ENCODE measurements at regions not wholly inside any gene's neighbourhood (a gene's known extent, or its start where the extent isn't known, plus 50 kb on each side); places are given as distances from the start of the nearest gene placed in this dataset.

DNA sequence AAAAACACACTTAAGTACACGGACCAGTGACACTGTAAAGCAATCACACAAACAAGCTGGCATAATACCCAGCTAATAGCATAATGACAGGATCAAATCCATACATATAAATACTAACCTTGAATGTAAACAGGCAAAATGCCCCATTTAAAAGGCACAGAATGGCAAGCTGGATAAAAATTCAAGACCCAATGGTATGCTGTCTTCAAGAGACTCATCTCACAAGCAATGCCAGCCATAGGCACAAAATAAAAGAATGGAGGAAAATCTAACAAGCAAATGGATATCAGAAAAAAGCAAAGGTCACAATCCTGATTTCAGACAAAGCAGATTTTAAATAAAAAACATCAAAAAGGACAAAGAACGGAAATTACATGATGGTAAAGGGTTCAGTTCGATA, 79.1 kb upstream of the PTGFR start:
- TF ChIP-seq, protein P1, sequence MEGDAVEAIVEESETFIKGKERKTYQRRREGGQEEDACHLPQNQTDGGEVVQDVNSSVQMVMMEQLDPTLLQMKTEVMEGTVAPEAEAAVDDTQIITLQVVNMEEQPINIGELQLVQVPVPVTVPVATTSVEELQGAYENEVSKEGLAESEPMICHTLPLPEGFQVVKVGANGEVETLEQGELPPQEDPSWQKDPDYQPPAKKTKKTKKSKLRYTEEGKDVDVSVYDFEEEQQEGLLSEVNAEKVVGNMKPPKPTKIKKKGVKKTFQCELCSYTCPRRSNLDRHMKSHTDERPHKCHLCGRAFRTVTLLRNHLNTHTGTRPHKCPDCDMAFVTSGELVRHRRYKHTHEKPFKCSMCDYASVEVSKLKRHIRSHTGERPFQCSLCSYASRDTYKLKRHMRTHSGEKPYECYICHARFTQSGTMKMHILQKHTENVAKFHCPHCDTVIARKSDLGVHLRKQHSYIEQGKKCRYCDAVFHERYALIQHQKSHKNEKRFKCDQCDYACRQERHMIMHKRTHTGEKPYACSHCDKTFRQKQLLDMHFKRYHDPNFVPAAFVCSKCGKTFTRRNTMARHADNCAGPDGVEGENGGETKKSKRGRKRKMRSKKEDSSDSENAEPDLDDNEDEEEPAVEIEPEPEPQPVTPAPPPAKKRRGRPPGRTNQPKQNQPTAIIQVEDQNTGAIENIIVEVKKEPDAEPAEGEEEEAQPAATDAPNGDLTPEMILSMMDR (IDR thresholded peaks at IDR 0.05; ENCODE audit: low read depth, low read length, poor library complexity, severe bottlenecking), result no peak
- TF ChIP-seq EZH2phosphoT487 (IDR thresholded peaks at IDR 0.05; ENCODE audit: borderline replicate concordance, low read length), result no peak
